Heart left ventricle (tissue), 13 donors: ENCODE measurements at regions not wholly inside any gene's neighbourhood (a gene's known extent, or its start where the extent isn't known, plus 50 kb on each side); places are given as distances from the start of the nearest gene placed in this dataset.

ENCODE experiments used
- CTCF ChIP-seq, 12 donors: fragments of 200-600 bp; sonication (generic) in 4 of 12; IDR thresholded peaks; one replicate each; pipeline versions ENCODE4 v1.5.0 to v1.8.0; 2018 to 2022; ENCODE audit warnings: antibody characterized with exemption in 12 of 12, mild to moderate bottlenecking in 5 of 12
- POLR2A ChIP-seq, 2 donors: fragments of 450-650 bp; IDR thresholded peaks; one replicate each; pipeline ENCODE4 v1.6.1; 2017; ENCODE audit warnings: antibody characterized with exemption in 2 of 2, mild to moderate bottlenecking in 2 of 2, moderate library complexity in 2 of 2
- donor health status: ischemic (EF 13 %, LVEDD 7.1; RV severe dilation, severe dysfunction).
- donor health status: DM: no; HTN: yes; CAD: no.
- donor health status: DM: no; HTN: no; CAD: no.
- donor health status: ischemic (EF 25% LVEDD 6.9; RV normal size, moderate dysfunction).
- donor health status: ischemic (EF 25% LVEDD 5.7; RV mildly dilated, moderate dysfunction).
- donor health status: ischemic (EF 35%, LVEDD 5.7; RV mildly dilated, moderate dysfunction).
- donor health status: nonischemic (EF 11% LVEDD 7.7; RV severe dilation, severe dysfunction).
- donor health status: DM: yes; HTN: yes; CAD: no.
- donor health status: PGD.
- donor health status: ischemic (EF 29% LVEDD 5.4; RV normal size, mild dysfunction).
- donor health status: nonischemic (EF 23%, LVEDD 6.1; RV moderate dilation, normal function).

GRCh38 chr7:153327683-153328082 is 568.1 kb downstream of the ACTR3B start:
- TF ChIP-seq CTCF (IDR thresholded peaks at IDR 0.05) (no peak), POLR2A (IDR thresholded peaks at IDR 0.05) (no peak)
